ENCODE measurements at regions not wholly inside any gene's neighbourhood (a gene's known extent, or its start where the extent isn't known, plus 50 kb on each side); places are given as distances from the start of the nearest gene placed in this dataset.
A peak's percentile ranks its signal among the peaks of the same experiment; 100 is the strongest.

- ATAC-seq, result no peak
- no peaks in the 10 kb centered on the region for H3K9me3 ChIP-seq
- no peak for TF ChIP-seq CTCF (IDR thresholded peaks at IDR 0.05)
- no peaks in the 10 kb centered on the region for H3K27me3 ChIP-seq (ENCODE audit: low read depth)
- no peak for DNase-seq
- H3K4me1 ChIP-seq, result peaks cover 5% of the 10 kb centered on the region
- no peaks in the 10 kb centered on the region for H3K36me3 ChIP-seq
- intact Hi-C loops (cut with DNase I), result no loop called here
- H3K4me3 ChIP-seq, result no peak overlapping the region
- H3K27ac ChIP-seq, result no peak overlapping the region
Observed at GRCh38 chr6:113560908-113561307, 296.2 kb upstream of the MARCKS start.

GRCh38 chr6:113562248-113562647 is 294.9 kb upstream of the MARCKS start:
- DNase-seq, result no peak
- Histone ChIP-seq H3K36me3 (no peaks in the 10 kb centered on the region), H3K4me3 (no peak overlapping the region), H3K9me3 (no peaks in the 10 kb centered on the region), H3K27ac (no peak overlapping the region), H3K4me1 (peaks cover 5% of the 10 kb centered on the region), H3K27me3 (ENCODE audit: low read depth) (no peaks in the 10 kb centered on the region)
- TF ChIP-seq CTCF (IDR thresholded peaks at IDR 0.05), result no peak
- ATAC-seq, result no peak
- intact Hi-C loops (cut with DNase I), result no loop called here

GRCh38 chr6:113564371-113565171 is 292.6 kb upstream of the MARCKS start:
- H3K27me3 ChIP-seq (ENCODE audit: low read depth), result no peaks in the 10 kb centered on the region
- no peaks in the 10 kb centered on the region for H3K9me3 ChIP-seq
- H3K4me1 ChIP-seq, result peaks cover 5% of the 10 kb centered on the region
- ATAC-seq (peak; percentile 90 to 95), DNase-seq (peak; percentile 62)
- peak overlapping the region; percentile 9 for H3K4me3 ChIP-seq
- intact Hi-C loops (cut with DNase I), result no loop called here
- TF ChIP-seq CTCF (IDR thresholded peaks at IDR 0.05), result no peak
- peak overlapping the region; percentile 38 for H3K27ac ChIP-seq
- H3K36me3 ChIP-seq, result no peaks in the 10 kb centered on the region

GRCh38 chr6:113565306-113565705 is 291.8 kb upstream of the MARCKS start:
- no peak for DNase-seq
- ATAC-seq, result peak in 1 of 2 donors; percentile 12
- Histone ChIP-seq H3K9me3 (no peaks in the 10 kb centered on the region), H3K4me1 (peaks cover 5% of the 10 kb centered on the region), H3K27me3 (ENCODE audit: low read depth) (no peaks in the 10 kb centered on the region), H3K4me3 (peak overlapping the region; percentile 9), H3K36me3 (no peaks in the 10 kb centered on the region), H3K27ac (peak overlapping the region; percentile 38)
- TF ChIP-seq CTCF (IDR thresholded peaks at IDR 0.05), result no peak
- intact Hi-C loops (cut with DNase I), result no loop called here

- peaks cover 1% of the 10 kb centered on the region for H3K4me1 ChIP-seq
- no peak overlapping the region for H3K4me3 ChIP-seq
- H3K27ac ChIP-seq, result no peak overlapping the region
- H3K27me3 ChIP-seq (ENCODE audit: low read depth), result no peaks in the 10 kb centered on the region
- DNase-seq (no peak), ATAC-seq (no peak)
- no peaks in the 10 kb centered on the region for H3K36me3 ChIP-seq
- no peaks in the 10 kb centered on the region for H3K9me3 ChIP-seq
- intact Hi-C loops (cut with DNase I), result no loop called here
- no peak for TF ChIP-seq CTCF (IDR thresholded peaks at IDR 0.05)
Observed at GRCh38 chr6:113570161-113570560, 287.0 kb upstream of the MARCKS start.
